Muscle of leg (tissue), 3 donors: ENCODE measurements at regions not wholly inside any gene's neighbourhood (a gene's known extent, or its start where the extent isn't known, plus 50 kb on each side); places are given as distances from the start of the nearest gene placed in this dataset.

Experiments used
- DNase-seq: peaks from one replicate; pipeline ENCODE4 v3.0.0; 2013
- H3K27ac ChIP-seq: one replicate; pipeline ENCODE4 v1.5.1; 2013; ENCODE audit warnings: mild to moderate bottlenecking, low read length, control low read depth
- H3K27me3 ChIP-seq: one replicate; pipeline ENCODE4 v1.6.1; 2013; ENCODE audit warnings: low read length; ENCODE audit not compliant: control insufficient read depth, insufficient read depth
- H3K36me3 ChIP-seq: one replicate; pipeline ENCODE4 v1.6.1; 2013; ENCODE audit warnings: low read length; ENCODE audit not compliant: control insufficient read depth, insufficient read depth
- H3K4me1 ChIP-seq: one replicate; pipeline ENCODE4 v1.6.1; 2013; ENCODE audit warnings: low read length; ENCODE audit not compliant: control insufficient read depth, insufficient read depth
- H3K4me3 ChIP-seq: one replicate; pipeline ENCODE4 v1.5.1; 2013; ENCODE audit warnings: low read length, control low read depth
- H3K9me3 ChIP-seq: replicated peaks from 2 replicates; pipeline ENCODE4 v1.6.1; 2013; ENCODE audit warnings: low read depth, low read length; ENCODE audit not compliant: control insufficient read depth
- WGBS: methylation state at CpG from one replicate; pipeline ENCODE4 v1.1.5; 2013; ENCODE audit warnings: missing lambda C conversion rate; ENCODE audit not compliant: insufficient coverage; 5-methylcytosine and 5-hydroxymethylcytosine counted together

- WGBS = no CpG with 5 or more reads among the region's 3 CpGs
- H3K4me1 ChIP-seq = peaks cover 4% of the 10 kb centered on the region
- H3K27me3 ChIP-seq = no peaks in the 10 kb centered on the region
- no peak for DNase-seq
- no peaks in the 10 kb centered on the region for H3K9me3 ChIP-seq
- no peaks in the 10 kb centered on the region for H3K36me3 ChIP-seq
- no peak overlapping the region for H3K4me3 ChIP-seq
- H3K27ac ChIP-seq = no peak overlapping the region
Measured at GRCh38 chr13:76168661-76169060, 532.5 kb downstream of the LMO7 start.

- H3K4me1 ChIP-seq = peaks cover 15% of the 10 kb centered on the region
- no peaks in the 10 kb centered on the region for H3K9me3 ChIP-seq
- WGBS = 80% methylated on average over 1 of the region's 3 CpGs
- peak overlapping the region; percentile 38 for H3K27ac ChIP-seq
- DNase-seq = peak; percentile 57
- no peaks in the 10 kb centered on the region for H3K27me3 ChIP-seq
- H3K36me3 ChIP-seq = no peaks in the 10 kb centered on the region
- no peak overlapping the region for H3K4me3 ChIP-seq
Measured at GRCh38 chr13:76164290-76164689, 528.2 kb downstream of the LMO7 start.

GRCh38 chr13:76163761-76164160 is 527.6 kb downstream of the LMO7 start:
- peak; percentile 81 for DNase-seq
- no peaks in the 10 kb centered on the region for H3K36me3 ChIP-seq
- H3K4me1 ChIP-seq = peaks cover 15% of the 10 kb centered on the region
- H3K9me3 ChIP-seq = no peaks in the 10 kb centered on the region
- no peaks in the 10 kb centered on the region for H3K27me3 ChIP-seq
- H3K27ac ChIP-seq = no peak overlapping the region
- no CpG with 5 or more reads among the region's 2 CpGs for WGBS
- H3K4me3 ChIP-seq = no peak overlapping the region

- WGBS = no CpG with 5 or more reads among the region's 2 CpGs
- H3K9me3 ChIP-seq = no peaks in the 10 kb centered on the region
- peak overlapping the region; percentile 16 for H3K27ac ChIP-seq
- DNase-seq = peak; percentile 92
- peaks cover 15% of the 10 kb centered on the region for H3K4me1 ChIP-seq
- H3K27me3 ChIP-seq = no peaks in the 10 kb centered on the region
- no peaks in the 10 kb centered on the region for H3K36me3 ChIP-seq
- H3K4me3 ChIP-seq = no peak overlapping the region
Measured at GRCh38 chr13:76160961-76161925, 525.1 kb downstream of the LMO7 start.

GRCh38 chr13:76160506-76160905 is 524.4 kb downstream of the LMO7 start:
- no peak for DNase-seq
- no peaks in the 10 kb centered on the region for H3K9me3 ChIP-seq
- no peak overlapping the region for H3K4me3 ChIP-seq
- H3K27me3 ChIP-seq = no peaks in the 10 kb centered on the region
- WGBS = 58% methylated on average over 3 of the region's 4 CpGs
- H3K27ac ChIP-seq = peak overlapping the region; percentile 16
- peaks cover 15% of the 10 kb centered on the region for H3K4me1 ChIP-seq
- H3K36me3 ChIP-seq = no peaks in the 10 kb centered on the region

- no peaks in the 10 kb centered on the region for H3K9me3 ChIP-seq
- H3K27ac ChIP-seq = no peak overlapping the region
- DNase-seq = no peak
- peaks cover 9% of the 10 kb centered on the region for H3K4me1 ChIP-seq
- no peaks in the 10 kb centered on the region for H3K27me3 ChIP-seq
- no peaks in the 10 kb centered on the region for H3K36me3 ChIP-seq
- no peak overlapping the region for H3K4me3 ChIP-seq
Measured at GRCh38 chr13:76157926-76158325, 521.8 kb downstream of the LMO7 start.

GRCh38 chr13:76153239-76153638 is 517.1 kb downstream of the LMO7 start:
- Histone ChIP-seq H3K4me3 (no peak overlapping the region), H3K4me1 (no peaks in the 10 kb centered on the region), H3K27me3 (no peaks in the 10 kb centered on the region), H3K9me3 (no peaks in the 10 kb centered on the region), H3K27ac (no peak overlapping the region), H3K36me3 (no peaks in the 10 kb centered on the region)
- no peak for DNase-seq

GRCh38 chr13:76148926-76149325 is 512.8 kb downstream of the LMO7 start:
- H3K4me1 ChIP-seq = no peaks in the 10 kb centered on the region
- no peaks in the 10 kb centered on the region for H3K36me3 ChIP-seq
- H3K9me3 ChIP-seq = no peaks in the 10 kb centered on the region
- H3K4me3 ChIP-seq = no peak overlapping the region
- no peak overlapping the region for H3K27ac ChIP-seq
- no peak for DNase-seq
- no peaks in the 10 kb centered on the region for H3K27me3 ChIP-seq
- whole genome bisulfite sequencing = no CpG with 5 or more reads among the region's 3 CpGs

GRCh38 chr13:76148374-76148773 is 512.2 kb downstream of the LMO7 start:
- no peaks in the 10 kb centered on the region for H3K27me3 ChIP-seq
- no peak overlapping the region for H3K4me3 ChIP-seq
- DNase-seq = no peak
- no peak overlapping the region for H3K27ac ChIP-seq
- H3K9me3 ChIP-seq = no peaks in the 10 kb centered on the region
- H3K4me1 ChIP-seq = no peaks in the 10 kb centered on the region
- H3K36me3 ChIP-seq = no peaks in the 10 kb centered on the region

GRCh38 chr13:76132532-76132931 is 496.4 kb downstream of the LMO7 start:
- no CpG with 5 or more reads among the region's 1 CpG for WGBS
- Histone ChIP-seq H3K36me3 (no peaks in the 10 kb centered on the region), H3K27me3 (no peaks in the 10 kb centered on the region), H3K27ac (no peak overlapping the region), H3K4me1 (no peaks in the 10 kb centered on the region), H3K9me3 (no peaks in the 10 kb centered on the region), H3K4me3 (no peak overlapping the region)
- peak; percentile 49 for DNase-seq

- H3K4me1 ChIP-seq = no peaks in the 10 kb centered on the region
- 12% methylated on average over 1 of the region's 7 CpGs for WGBS
- DNase-seq = peak; percentile 86
Measured at GRCh38 chr13:76131551-76131950, 495.4 kb downstream of the LMO7 start.

More at GRCh38 chr13:76131551-76131950, 495.4 kb downstream of the LMO7 start:
- Histone ChIP-seq H3K4me3 (no peak overlapping the region), H3K27me3 (no peaks in the 10 kb centered on the region), H3K9me3 (no peaks in the 10 kb centered on the region), H3K36me3 (no peaks in the 10 kb centered on the region), H3K27ac (no peak overlapping the region)
